ENCODE measurements at regions not wholly inside any gene's neighbourhood (a gene's known extent, or its start where the extent isn't known, plus 50 kb on each side); places are given as distances from the start of the nearest gene placed in this dataset.

DNA sequence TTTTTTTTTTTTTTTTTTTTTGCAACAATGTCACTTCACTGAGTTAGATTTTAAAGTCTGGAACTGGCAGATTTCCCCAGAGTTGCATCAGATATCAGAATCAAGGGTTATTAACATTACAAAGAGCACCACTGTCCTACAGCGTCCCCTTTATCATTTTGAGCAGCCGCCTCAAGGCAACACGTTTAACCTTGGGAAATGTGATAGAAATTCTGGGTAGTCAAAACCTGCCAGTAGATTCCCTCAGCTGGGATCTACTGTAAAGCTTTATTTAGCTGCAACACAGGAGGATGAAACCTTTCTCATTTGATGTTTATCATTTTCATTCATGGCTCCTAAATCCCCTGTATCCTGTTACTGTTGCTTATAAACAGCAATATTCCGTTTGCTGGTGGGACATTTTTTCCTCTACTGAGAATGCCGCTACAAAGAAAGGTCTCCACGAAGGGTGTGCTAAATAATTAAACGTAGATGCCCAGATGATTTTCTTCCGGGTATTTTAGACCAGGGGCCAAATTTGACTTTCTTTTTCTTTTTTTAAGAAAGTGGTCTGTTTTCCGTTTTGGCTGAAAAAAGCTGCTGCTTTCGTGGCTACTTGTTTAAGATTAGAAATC is 436.1 kb upstream of the GOT2 start:
- TF ChIP-seq SP1 (IDR thresholded peaks at IDR 0.05; ENCODE audit: low read depth, low read length) (no peak), EP300 (IDR thresholded peaks at IDR 0.05; ENCODE audit: borderline replicate concordance in 1 of 2, control insufficient read depth in 1 of 2, low read depth in 2 of 2, low read length in 2 of 2) (no peak), FOXM1 (IDR thresholded peaks at IDR 0.05; ENCODE audit: low read depth, low read length) (no peak), MTA2 (IDR thresholded peaks at IDR 0.05; ENCODE audit: low read depth) (no peak), CREM (IDR thresholded peaks at IDR 0.05; ENCODE audit: low read depth) (no peak), SIN3A (IDR thresholded peaks at IDR 0.05; ENCODE audit: low read depth, low read length) (no peak)
- TF ChIP-seq, protein P1, sequence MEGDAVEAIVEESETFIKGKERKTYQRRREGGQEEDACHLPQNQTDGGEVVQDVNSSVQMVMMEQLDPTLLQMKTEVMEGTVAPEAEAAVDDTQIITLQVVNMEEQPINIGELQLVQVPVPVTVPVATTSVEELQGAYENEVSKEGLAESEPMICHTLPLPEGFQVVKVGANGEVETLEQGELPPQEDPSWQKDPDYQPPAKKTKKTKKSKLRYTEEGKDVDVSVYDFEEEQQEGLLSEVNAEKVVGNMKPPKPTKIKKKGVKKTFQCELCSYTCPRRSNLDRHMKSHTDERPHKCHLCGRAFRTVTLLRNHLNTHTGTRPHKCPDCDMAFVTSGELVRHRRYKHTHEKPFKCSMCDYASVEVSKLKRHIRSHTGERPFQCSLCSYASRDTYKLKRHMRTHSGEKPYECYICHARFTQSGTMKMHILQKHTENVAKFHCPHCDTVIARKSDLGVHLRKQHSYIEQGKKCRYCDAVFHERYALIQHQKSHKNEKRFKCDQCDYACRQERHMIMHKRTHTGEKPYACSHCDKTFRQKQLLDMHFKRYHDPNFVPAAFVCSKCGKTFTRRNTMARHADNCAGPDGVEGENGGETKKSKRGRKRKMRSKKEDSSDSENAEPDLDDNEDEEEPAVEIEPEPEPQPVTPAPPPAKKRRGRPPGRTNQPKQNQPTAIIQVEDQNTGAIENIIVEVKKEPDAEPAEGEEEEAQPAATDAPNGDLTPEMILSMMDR (IDR thresholded peaks at IDR 0.05 in 2 of 3, conservative IDR thresholded peaks at IDR 0.05 in 1 of 3; ENCODE audit: control insufficient read depth in 2 of 3, extremely low read depth in 1 of 3, insufficient read depth in 1 of 3, low read depth in 3 of 3, low read length in 3 of 3): no peak
- TF ChIP-seq, protein P2, sequence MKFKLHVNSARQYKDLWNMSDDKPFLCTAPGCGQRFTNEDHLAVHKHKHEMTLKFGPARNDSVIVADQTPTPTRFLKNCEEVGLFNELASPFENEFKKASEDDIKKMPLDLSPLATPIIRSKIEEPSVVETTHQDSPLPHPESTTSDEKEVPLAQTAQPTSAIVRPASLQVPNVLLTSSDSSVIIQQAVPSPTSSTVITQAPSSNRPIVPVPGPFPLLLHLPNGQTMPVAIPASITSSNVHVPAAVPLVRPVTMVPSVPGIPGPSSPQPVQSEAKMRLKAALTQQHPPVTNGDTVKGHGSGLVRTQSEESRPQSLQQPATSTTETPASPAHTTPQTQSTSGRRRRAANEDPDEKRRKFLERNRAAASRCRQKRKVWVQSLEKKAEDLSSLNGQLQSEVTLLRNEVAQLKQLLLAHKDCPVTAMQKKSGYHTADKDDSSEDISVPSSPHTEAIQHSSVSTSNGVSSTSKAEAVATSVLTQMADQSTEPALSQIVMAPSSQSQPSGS (IDR thresholded peaks at IDR 0.05; ENCODE audit: low read length): no peak
- TF ChIP-seq, protein P3, sequence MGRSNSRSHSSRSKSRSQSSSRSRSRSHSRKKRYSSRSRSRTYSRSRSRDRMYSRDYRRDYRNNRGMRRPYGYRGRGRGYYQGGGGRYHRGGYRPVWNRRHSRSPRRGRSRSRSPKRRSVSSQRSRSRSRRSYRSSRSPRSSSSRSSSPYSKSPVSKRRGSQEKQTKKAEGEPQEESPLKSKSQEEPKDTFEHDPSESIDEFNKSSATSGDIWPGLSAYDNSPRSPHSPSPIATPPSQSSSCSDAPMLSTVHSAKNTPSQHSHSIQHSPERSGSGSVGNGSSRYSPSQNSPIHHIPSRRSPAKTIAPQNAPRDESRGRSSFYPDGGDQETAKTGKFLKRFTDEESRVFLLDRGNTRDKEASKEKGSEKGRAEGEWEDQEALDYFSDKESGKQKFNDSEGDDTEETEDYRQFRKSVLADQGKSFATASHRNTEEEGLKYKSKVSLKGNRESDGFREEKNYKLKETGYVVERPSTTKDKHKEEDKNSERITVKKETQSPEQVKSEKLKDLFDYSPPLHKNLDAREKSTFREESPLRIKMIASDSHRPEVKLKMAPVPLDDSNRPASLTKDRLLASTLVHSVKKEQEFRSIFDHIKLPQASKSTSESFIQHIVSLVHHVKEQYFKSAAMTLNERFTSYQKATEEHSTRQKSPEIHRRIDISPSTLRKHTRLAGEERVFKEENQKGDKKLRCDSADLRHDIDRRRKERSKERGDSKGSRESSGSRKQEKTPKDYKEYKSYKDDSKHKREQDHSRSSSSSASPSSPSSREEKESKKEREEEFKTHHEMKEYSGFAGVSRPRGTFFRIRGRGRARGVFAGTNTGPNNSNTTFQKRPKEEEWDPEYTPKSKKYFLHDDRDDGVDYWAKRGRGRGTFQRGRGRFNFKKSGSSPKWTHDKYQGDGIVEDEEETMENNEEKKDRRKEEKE (IDR thresholded peaks at IDR 0.05): no peak
- TF ChIP-seq, protein P4, sequence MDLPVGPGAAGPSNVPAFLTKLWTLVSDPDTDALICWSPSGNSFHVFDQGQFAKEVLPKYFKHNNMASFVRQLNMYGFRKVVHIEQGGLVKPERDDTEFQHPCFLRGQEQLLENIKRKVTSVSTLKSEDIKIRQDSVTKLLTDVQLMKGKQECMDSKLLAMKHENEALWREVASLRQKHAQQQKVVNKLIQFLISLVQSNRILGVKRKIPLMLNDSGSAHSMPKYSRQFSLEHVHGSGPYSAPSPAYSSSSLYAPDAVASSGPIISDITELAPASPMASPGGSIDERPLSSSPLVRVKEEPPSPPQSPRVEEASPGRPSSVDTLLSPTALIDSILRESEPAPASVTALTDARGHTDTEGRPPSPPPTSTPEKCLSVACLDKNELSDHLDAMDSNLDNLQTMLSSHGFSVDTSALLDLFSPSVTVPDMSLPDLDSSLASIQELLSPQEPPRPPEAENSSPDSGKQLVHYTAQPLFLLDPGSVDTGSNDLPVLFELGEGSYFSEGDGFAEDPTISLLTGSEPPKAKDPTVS (IDR thresholded peaks at IDR 0.05; ENCODE audit: low read depth, low read length): no peak
- TF ChIP-seq, protein P5, sequence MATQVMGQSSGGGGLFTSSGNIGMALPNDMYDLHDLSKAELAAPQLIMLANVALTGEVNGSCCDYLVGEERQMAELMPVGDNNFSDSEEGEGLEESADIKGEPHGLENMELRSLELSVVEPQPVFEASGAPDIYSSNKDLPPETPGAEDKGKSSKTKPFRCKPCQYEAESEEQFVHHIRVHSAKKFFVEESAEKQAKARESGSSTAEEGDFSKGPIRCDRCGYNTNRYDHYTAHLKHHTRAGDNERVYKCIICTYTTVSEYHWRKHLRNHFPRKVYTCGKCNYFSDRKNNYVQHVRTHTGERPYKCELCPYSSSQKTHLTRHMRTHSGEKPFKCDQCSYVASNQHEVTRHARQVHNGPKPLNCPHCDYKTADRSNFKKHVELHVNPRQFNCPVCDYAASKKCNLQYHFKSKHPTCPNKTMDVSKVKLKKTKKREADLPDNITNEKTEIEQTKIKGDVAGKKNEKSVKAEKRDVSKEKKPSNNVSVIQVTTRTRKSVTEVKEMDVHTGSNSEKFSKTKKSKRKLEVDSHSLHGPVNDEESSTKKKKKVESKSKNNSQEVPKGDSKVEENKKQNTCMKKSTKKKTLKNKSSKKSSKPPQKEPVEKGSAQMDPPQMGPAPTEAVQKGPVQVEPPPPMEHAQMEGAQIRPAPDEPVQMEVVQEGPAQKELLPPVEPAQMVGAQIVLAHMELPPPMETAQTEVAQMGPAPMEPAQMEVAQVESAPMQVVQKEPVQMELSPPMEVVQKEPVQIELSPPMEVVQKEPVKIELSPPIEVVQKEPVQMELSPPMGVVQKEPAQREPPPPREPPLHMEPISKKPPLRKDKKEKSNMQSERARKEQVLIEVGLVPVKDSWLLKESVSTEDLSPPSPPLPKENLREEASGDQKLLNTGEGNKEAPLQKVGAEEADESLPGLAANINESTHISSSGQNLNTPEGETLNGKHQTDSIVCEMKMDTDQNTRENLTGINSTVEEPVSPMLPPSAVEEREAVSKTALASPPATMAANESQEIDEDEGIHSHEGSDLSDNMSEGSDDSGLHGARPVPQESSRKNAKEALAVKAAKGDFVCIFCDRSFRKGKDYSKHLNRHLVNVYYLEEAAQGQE (IDR thresholded peaks at IDR 0.05; ENCODE audit: low read depth, low read length): no peak
- TF ChIP-seq, protein P6, sequence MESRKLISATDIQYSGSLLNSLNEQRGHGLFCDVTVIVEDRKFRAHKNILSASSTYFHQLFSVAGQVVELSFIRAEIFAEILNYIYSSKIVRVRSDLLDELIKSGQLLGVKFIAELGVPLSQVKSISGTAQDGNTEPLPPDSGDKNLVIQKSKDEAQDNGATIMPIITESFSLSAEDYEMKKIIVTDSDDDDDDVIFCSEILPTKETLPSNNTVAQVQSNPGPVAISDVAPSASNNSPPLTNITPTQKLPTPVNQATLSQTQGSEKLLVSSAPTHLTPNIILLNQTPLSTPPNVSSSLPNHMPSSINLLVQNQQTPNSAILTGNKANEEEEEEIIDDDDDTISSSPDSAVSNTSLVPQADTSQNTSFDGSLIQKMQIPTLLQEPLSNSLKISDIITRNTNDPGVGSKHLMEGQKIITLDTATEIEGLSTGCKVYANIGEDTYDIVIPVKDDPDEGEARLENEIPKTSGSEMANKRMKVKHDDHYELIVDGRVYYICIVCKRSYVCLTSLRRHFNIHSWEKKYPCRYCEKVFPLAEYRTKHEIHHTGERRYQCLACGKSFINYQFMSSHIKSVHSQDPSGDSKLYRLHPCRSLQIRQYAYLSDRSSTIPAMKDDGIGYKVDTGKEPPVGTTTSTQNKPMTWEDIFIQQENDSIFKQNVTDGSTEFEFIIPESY (IDR thresholded peaks at IDR 0.05): no peak
- TF ChIP-seq, protein P7, sequence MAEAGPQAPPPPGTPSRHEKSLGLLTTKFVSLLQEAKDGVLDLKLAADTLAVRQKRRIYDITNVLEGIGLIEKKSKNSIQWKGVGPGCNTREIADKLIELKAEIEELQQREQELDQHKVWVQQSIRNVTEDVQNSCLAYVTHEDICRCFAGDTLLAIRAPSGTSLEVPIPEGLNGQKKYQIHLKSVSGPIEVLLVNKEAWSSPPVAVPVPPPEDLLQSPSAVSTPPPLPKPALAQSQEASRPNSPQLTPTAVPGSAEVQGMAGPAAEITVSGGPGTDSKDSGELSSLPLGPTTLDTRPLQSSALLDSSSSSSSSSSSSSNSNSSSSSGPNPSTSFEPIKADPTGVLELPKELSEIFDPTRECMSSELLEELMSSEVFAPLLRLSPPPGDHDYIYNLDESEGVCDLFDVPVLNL (IDR thresholded peaks at IDR 0.05; ENCODE audit: low read depth, low read length): no peak
- TF ChIP-seq, protein P8, sequence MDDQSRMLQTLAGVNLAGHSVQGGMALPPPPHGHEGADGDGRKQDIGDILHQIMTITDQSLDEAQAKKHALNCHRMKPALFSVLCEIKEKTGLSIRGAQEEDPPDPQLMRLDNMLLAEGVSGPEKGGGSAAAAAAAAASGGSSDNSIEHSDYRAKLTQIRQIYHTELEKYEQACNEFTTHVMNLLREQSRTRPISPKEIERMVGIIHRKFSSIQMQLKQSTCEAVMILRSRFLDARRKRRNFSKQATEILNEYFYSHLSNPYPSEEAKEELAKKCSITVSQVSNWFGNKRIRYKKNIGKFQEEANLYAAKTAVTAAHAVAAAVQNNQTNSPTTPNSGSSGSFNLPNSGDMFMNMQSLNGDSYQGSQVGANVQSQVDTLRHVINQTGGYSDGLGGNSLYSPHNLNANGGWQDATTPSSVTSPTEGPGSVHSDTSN (IDR thresholded peaks at IDR 0.05; ENCODE audit: insufficient replicate concordance, low read depth, low read length): no peak
